ENCODE measurements at regions not wholly inside any gene's neighbourhood (a gene's known extent, or its start where the extent isn't known, plus 50 kb on each side); places are given as distances from the start of the nearest gene placed in this dataset.

DNA sequence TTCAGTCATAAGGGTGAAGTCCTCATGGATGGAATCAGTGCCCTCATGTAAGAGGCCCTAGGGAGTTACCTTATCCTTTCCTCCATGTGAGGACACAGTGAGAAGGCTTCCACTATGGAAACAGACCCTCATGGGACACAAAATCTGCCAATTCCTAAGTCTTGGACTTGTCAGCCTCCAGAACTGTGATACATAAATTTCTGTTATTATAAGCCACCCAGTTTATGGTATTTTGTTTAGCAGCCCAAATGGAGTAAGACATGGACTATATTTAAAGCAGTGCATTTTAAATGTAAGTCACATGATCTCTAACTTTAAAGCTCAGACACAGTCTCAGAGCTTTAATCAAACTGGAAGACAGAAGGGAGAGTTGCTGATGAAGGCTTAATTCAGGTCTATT is 619.8 kb upstream of the CHORDC1 start:
- TF ChIP-seq, protein P1, sequence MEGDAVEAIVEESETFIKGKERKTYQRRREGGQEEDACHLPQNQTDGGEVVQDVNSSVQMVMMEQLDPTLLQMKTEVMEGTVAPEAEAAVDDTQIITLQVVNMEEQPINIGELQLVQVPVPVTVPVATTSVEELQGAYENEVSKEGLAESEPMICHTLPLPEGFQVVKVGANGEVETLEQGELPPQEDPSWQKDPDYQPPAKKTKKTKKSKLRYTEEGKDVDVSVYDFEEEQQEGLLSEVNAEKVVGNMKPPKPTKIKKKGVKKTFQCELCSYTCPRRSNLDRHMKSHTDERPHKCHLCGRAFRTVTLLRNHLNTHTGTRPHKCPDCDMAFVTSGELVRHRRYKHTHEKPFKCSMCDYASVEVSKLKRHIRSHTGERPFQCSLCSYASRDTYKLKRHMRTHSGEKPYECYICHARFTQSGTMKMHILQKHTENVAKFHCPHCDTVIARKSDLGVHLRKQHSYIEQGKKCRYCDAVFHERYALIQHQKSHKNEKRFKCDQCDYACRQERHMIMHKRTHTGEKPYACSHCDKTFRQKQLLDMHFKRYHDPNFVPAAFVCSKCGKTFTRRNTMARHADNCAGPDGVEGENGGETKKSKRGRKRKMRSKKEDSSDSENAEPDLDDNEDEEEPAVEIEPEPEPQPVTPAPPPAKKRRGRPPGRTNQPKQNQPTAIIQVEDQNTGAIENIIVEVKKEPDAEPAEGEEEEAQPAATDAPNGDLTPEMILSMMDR (IDR thresholded peaks at IDR 0.05; ENCODE audit: low read depth, low read length), result no peak
- no peak for TF ChIP-seq EZH2phosphoT487 (IDR thresholded peaks at IDR 0.05; ENCODE audit: low read depth)
